SK-N-SH (cell line): ENCODE measurements at regions not wholly inside any gene's neighbourhood (a gene's known extent, or its start where the extent isn't known, plus 50 kb on each side); places are given as distances from the start of the nearest gene placed in this dataset.
A peak's percentile ranks its signal among the peaks of the same experiment; 100 is the strongest.

ENCODE experiments used
- CHD2 ChIP-seq: fragments of 150-350 bp; IDR thresholded peaks from 2 replicates; pipeline ENCODE4 v1.6.1; 2018; ENCODE audit warnings: low read length; ENCODE audit not compliant: partially characterized antibody
- EP300 ChIP-seq, 2 experiments: IDR thresholded peaks; 2 replicates each; pipeline versions ENCODE4 v1.4.0 to v1.6.1; 2012; ENCODE audit warnings: borderline replicate concordance in 1 of 2, low read depth in 1 of 2, low read length in 1 of 2
- SMC3 ChIP-seq: IDR thresholded peaks from 2 replicates; pipeline ENCODE4 v1.6.1; 2012; ENCODE audit warnings: low read depth, low read length, improper control_type of control experiment
- TF ChIP-seq, protein P1 (sequence below): fragments of 200-600 bp; sonication (generic); IDR thresholded peaks from 2 replicates; pipeline ENCODE4 v1.6.1; 2017; ENCODE audit warnings: antibody characterized with exemption, mild to moderate bottlenecking, moderate library complexity
- TF ChIP-seq, protein P2 (sequence below): IDR thresholded peaks from 2 replicates; pipeline ENCODE4 v1.4.0; 2012; ENCODE audit warnings: low read depth
- TF ChIP-seq, protein P3 (sequence below): fragments of 150-350 bp; IDR thresholded peaks from 2 replicates; pipeline ENCODE4 v1.6.1; 2017; ENCODE audit warnings: antibody characterized with exemption, low read length, low read depth, borderline replicate concordance

DNA sequence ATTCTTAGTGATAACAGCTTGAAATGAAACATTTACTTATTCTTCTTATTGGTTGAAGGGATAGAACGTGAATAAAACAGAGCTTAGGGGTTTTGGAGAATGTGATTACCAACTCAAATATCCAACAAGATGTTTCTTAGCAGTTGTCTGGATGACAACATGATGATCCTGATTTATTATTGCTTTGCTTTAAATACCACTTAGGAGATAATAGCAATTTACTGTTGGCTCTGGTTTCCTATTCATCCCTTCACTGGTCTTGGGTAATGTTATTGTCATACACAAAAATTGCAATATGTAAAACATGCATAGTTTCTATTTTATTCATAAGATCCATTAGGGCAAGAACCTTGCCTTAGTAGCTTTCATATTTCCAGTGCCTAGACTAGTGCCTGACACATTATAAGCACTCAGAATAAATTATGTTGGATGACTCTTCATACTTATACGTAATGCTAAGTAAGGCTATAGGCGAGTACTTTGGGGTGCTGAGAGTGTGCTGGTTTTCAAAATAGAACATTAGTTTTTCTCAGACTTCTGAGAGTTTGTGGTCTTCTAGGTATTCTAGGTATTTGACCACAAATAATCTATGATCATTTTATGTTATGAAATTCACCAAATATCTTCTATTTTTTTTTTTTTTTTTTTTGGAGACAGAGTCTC lies 58.6 kb upstream of the PGRMC2 start:
- no peak for TF ChIP-seq SMC3
- peak in 1 of 2 experiments; percentile 34; a peak in 1 of 4 replicates for TF ChIP-seq EP300 (IDR thresholded peaks at IDR 0.05; ENCODE audit: borderline replicate concordance in 1 of 2, low read depth in 1 of 2, low read length in 1 of 2)
- TF ChIP-seq, protein P1, sequence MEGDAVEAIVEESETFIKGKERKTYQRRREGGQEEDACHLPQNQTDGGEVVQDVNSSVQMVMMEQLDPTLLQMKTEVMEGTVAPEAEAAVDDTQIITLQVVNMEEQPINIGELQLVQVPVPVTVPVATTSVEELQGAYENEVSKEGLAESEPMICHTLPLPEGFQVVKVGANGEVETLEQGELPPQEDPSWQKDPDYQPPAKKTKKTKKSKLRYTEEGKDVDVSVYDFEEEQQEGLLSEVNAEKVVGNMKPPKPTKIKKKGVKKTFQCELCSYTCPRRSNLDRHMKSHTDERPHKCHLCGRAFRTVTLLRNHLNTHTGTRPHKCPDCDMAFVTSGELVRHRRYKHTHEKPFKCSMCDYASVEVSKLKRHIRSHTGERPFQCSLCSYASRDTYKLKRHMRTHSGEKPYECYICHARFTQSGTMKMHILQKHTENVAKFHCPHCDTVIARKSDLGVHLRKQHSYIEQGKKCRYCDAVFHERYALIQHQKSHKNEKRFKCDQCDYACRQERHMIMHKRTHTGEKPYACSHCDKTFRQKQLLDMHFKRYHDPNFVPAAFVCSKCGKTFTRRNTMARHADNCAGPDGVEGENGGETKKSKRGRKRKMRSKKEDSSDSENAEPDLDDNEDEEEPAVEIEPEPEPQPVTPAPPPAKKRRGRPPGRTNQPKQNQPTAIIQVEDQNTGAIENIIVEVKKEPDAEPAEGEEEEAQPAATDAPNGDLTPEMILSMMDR: no peak
- TF ChIP-seq, protein P2, sequence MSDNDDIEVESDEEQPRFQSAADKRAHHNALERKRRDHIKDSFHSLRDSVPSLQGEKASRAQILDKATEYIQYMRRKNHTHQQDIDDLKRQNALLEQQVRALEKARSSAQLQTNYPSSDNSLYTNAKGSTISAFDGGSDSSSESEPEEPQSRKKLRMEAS: no peak
- TF ChIP-seq, protein P3, sequence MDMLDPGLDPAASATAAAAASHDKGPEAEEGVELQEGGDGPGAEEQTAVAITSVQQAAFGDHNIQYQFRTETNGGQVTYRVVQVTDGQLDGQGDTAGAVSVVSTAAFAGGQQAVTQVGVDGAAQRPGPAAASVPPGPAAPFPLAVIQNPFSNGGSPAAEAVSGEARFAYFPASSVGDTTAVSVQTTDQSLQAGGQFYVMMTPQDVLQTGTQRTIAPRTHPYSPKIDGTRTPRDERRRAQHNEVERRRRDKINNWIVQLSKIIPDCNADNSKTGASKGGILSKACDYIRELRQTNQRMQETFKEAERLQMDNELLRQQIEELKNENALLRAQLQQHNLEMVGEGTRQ: no peak
- no peak for TF ChIP-seq CHD2
